Adrenal gland (tissue), 9 donors: ENCODE measurements at regions not wholly inside any gene's neighbourhood (a gene's known extent, or its start where the extent isn't known, plus 50 kb on each side); places are given as distances from the start of the nearest gene placed in this dataset.

Source experiments
- DNase-seq, 7 donors: peaks; one replicate each; pipeline ENCODE4 v3.0.0-alpha.2; 2019 to 2020
- H3K27ac ChIP-seq, 5 donors: fragments of 200-600 bp; sonication (generic) in 4 of 5; 1 replicate in 3 of 5; 2 replicates in 2 of 5; pipeline versions ENCODE4 v1.5.1 to v1.8.0; 2016 to 2020; ENCODE audit warnings: mild to moderate bottlenecking in 1 of 5
- H3K27me3 ChIP-seq: fragments of 200-600 bp; 2 replicates; pipeline ENCODE4 v1.8.0; 2021
- H3K36me3 ChIP-seq, 2 donors: fragments of 200-600 bp; replicated peaks in 1 of 2; 1 replicate in 1 of 2; 2 replicates in 1 of 2; pipeline versions ENCODE4 v1.5.1 to v1.8.0; 2018 to 2022
- H3K4me1 ChIP-seq, 2 donors: fragments of 200-600 bp; replicated peaks in 1 of 2; 1 replicate in 1 of 2; 2 replicates in 1 of 2; pipeline versions ENCODE4 v1.5.1 to v1.8.0; 2018 to 2021
- H3K4me3 ChIP-seq, 4 donors: fragments of 200-600 bp; sonication (generic) in 3 of 4; one replicate each; pipeline ENCODE4 v1.5.1; 2016 to 2018
- H3K9me3 ChIP-seq, 3 donors: fragments of 200-600 bp; sonication (generic) in 1 of 3; replicated peaks in 1 of 3; 1 replicate in 2 of 3; 2 replicates in 1 of 3; pipeline versions ENCODE4 v1.5.1 to v1.8.0; 2016 to 2021
- POLR2A ChIP-seq, 2 donors: fragments of 450-650 bp; IDR thresholded peaks; one replicate each; pipeline ENCODE4 v1.6.1; 2017; ENCODE audit warnings: antibody characterized with exemption in 2 of 2, mild to moderate bottlenecking in 2 of 2, moderate library complexity in 1 of 2
- WGBS, 4 donors: extraction: QIAGEN DNeasy Blood & Tissue Kit in 2 of 4; methylation state at CpG; one replicate each; pipeline versions ENCODE4 v1.1.5 to v1.1.7; 2013 to 2017; 5-methylcytosine and 5-hydroxymethylcytosine counted together
- intact Hi-C, 2 donors: fragments of 100-400 bp; cut with DNase I; formaldehyde crosslinking; loops; one replicate each; pipeline versions ENCODE4 v1.14.1 to v1.15.0; 2022 to 2023
- TF ChIP-seq, protein P1 (sequence below), 6 experiments: fragments of 450-650 bp in 4 of 6; fragments of 200-600 bp in 2 of 6; sonication (generic) in 1 of 6; IDR thresholded peaks; 1 replicate in 5 of 6; 2 replicates in 1 of 6; pipeline versions ENCODE4 v1.5.1 to v1.8.0; 2016 to 2021; ENCODE audit warnings: antibody characterized with exemption in 6 of 6, mild to moderate bottlenecking in 2 of 6, moderate library complexity in 1 of 6
- donor health status: healthy with polysubstance abuse.
- donor health status: Bipolar disorder and iron deficiency.
- donor health status: DM: yes; HTN: yes; CAD: no.
- donor health status: DM: no; HTN: no; CAD: no.
- donor health status: DM: no; HTN: no; CAD: no.

DNA sequence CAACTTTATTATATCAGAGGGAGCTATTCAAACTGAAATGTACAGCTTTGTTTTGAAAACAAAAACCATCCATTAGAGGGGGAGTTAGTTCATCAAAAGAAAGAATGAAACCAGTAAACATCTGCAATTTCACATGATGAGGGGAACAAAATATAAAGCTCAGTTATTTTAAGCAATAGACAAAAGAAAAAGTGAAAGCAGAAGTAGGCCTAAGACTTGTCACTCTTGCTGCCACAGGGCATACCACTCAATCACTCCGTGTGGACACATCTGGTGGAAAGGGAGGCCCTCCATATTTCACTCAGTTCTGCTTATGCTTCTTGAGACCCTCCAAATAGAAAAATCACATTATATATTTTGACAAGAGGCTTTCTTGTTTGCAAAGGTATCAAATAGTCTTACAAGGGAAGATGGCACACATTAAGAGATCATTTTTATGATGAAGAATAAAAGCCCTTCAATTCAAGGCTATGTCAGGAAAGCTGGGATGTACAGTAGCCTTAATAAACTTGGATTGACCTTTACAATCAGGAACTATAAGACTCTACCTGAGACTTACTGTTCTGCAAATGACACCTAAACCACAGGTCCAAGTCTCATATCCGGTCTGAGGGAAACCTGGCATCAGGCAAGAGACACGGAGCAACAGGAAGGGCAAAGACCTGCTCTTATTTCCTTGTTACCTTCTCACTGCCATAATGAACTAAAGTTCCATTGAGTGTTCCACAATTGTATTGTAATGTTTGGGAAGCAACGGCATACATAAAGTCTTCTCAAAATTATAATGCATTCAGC is 222.5 kb upstream of the GRIP1 start:
- Histone ChIP-seq H3K27me3 (no peaks in the 10 kb centered on the region), H3K4me1 (no peaks in the 10 kb centered on the region), H3K27ac (no peak overlapping the region), H3K4me3 (no peak overlapping the region), H3K9me3 (no peaks in the 10 kb centered on the region), H3K36me3 (no peaks in the 10 kb centered on the region)
- no peak for DNase-seq
- WGBS, 4 donors: 50 to 83% (median 76%) methylated on average over 4 of the region's 4 CpGs
- no peak for TF ChIP-seq POLR2A (IDR thresholded peaks at IDR 0.05)
- intact Hi-C loops: no loop called here

DNA sequence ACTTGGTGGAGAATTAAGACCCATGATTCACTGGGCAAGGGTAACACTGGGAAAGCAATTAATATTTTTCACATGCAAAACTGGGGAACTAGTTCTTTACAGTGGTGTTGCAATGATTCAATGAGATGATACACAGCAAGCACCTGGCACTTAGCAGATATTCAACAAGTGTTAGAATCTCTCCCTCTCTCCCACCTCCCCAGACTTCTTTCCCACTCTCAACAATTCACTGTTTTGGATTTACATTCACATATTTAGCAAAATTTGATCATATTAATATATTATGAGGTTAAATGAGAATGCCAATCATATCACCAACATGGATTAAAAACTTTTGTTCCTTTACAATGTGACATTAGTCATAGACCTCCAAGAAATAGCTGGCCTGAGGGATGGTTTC is 223.1 kb upstream of the GRIP1 start:
- Histone ChIP-seq H3K4me1 (no peaks in the 10 kb centered on the region), H3K36me3 (no peaks in the 10 kb centered on the region), H3K27ac (no peak overlapping the region), H3K9me3 (no peaks in the 10 kb centered on the region), H3K4me3 (no peak overlapping the region), H3K27me3 (no peaks in the 10 kb centered on the region)
- intact Hi-C loops: no loop called here
- TF ChIP-seq POLR2A (IDR thresholded peaks at IDR 0.05): no peak
- TF ChIP-seq, protein P1, sequence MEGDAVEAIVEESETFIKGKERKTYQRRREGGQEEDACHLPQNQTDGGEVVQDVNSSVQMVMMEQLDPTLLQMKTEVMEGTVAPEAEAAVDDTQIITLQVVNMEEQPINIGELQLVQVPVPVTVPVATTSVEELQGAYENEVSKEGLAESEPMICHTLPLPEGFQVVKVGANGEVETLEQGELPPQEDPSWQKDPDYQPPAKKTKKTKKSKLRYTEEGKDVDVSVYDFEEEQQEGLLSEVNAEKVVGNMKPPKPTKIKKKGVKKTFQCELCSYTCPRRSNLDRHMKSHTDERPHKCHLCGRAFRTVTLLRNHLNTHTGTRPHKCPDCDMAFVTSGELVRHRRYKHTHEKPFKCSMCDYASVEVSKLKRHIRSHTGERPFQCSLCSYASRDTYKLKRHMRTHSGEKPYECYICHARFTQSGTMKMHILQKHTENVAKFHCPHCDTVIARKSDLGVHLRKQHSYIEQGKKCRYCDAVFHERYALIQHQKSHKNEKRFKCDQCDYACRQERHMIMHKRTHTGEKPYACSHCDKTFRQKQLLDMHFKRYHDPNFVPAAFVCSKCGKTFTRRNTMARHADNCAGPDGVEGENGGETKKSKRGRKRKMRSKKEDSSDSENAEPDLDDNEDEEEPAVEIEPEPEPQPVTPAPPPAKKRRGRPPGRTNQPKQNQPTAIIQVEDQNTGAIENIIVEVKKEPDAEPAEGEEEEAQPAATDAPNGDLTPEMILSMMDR (IDR thresholded peaks at IDR 0.05): no peak
- DNase-seq: no peak

DNA sequence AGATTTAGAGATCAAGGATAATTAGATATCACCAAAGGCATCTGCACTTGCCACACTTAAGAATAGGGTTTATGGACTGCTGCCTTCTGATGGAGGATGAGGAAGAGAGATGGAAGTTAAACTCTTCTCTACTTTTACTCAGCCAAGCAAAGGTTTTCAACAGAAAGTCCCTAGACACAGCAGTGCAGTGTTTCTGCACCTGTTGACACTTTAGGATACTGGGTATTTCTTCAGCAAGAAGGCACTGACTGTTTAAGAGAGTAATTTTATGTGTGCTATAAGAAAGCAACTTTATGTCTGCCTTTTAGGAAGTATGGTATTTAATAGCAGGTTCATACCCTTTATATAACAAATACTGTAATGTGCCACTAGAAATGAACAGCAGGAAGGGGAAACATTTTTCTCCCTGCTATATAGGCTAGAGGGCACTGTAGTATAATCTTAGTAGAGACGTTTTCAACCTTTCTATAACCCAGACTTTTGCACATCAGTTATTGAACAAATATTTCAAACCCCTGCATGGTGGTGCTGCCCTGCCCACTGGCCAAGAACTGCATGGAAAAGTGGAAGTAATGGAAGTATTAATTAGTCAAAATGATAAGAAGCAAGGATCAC is 225.0 kb upstream of the GRIP1 start:
- H3K4me1 ChIP-seq: no peaks in the 10 kb centered on the region
- H3K27me3 ChIP-seq: no peaks in the 10 kb centered on the region
- intact Hi-C loops: no loop called here
- H3K9me3 ChIP-seq: no peaks in the 10 kb centered on the region
- no peak overlapping the region for H3K27ac ChIP-seq
- TF ChIP-seq POLR2A (IDR thresholded peaks at IDR 0.05): no peak
- TF ChIP-seq, protein P1 (IDR thresholded peaks at IDR 0.05): no peak
- DNase-seq: no peak
- H3K36me3 ChIP-seq: no peaks in the 10 kb centered on the region
- no peak overlapping the region for H3K4me3 ChIP-seq
- WGBS, 4 donors: 14 to 26% (median 22%) methylated on average over 1 of the region's 1 CpG

DNA sequence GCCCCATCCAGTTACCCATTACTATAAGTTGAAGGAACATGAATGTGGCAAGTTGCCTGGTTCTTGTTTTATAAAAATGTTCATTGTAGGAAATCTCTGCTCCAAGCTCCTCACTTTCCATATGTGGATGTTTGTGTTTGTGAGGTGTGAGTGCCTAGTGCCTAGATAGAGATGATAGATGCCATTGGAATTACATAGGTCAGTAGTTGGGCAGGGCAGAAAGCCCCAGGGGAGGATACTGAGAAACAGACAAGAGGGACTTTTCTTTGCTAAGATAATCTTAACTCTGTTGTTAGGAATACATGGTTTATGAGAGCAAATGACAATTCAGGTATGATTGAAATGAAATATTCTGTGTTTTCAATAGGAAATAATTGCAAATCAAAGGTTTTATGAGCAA is 226.3 kb upstream of the GRIP1 start:
- Histone ChIP-seq H3K4me1 (no peaks in the 10 kb centered on the region), H3K27me3 (no peaks in the 10 kb centered on the region), H3K4me3 (no peak overlapping the region), H3K36me3 (no peaks in the 10 kb centered on the region), H3K9me3 (no peaks in the 10 kb centered on the region), H3K27ac (no peak overlapping the region)
- no peak for TF ChIP-seq POLR2A (IDR thresholded peaks at IDR 0.05)
- TF ChIP-seq, protein P1 (IDR thresholded peaks at IDR 0.05): no peak
- no peak for DNase-seq
- intact Hi-C loops: no loop called here
